ENCODE measurements at regions not wholly inside any gene's neighbourhood (a gene's known extent, or its start where the extent isn't known, plus 50 kb on each side); places are given as distances from the start of the nearest gene placed in this dataset.

- no peak for DNase-seq
These were observed 374.3 kb downstream of the EFNB2 start for GRCh38 chr13:106161146-106161545.

GRCh38 chr13:106159295-106160195 is 375.9 kb downstream of the EFNB2 start:
- no peak for DNase-seq

GRCh38 chr13:106156468-106156867 is 379.0 kb downstream of the EFNB2 start:
- no peak for DNase-seq

GRCh38 chr13:106155411-106155810 is 380.1 kb downstream of the EFNB2 start:
- DNase-seq, result no peak

GRCh38 chr13:106153876-106154275 is 381.6 kb downstream of the EFNB2 start:
- DNase-seq, result no peak

- DNase-seq, result no peak
These were observed 382.4 kb downstream of the EFNB2 start for GRCh38 chr13:106153041-106153440.

- DNase-seq, result no peak
These were observed 383.4 kb downstream of the EFNB2 start for GRCh38 chr13:106152047-106152446.

GRCh38 chr13:106151056-106151699 is 384.3 kb downstream of the EFNB2 start:
- no peak for DNase-seq

GRCh38 chr13:106145997-106146864 is 389.2 kb downstream of the EFNB2 start:
- DNase-seq, result no peak

- no peak for DNase-seq
These were observed 390.4 kb downstream of the EFNB2 start for GRCh38 chr13:106145070-106145469.

- DNase-seq, result no peak
These were observed 391.3 kb downstream of the EFNB2 start for GRCh38 chr13:106143930-106144709.

GRCh38 chr13:106143392-106143791 is 392.1 kb downstream of the EFNB2 start:
- no peak for DNase-seq

GRCh38 chr13:106140476-106140875 is 395.0 kb downstream of the EFNB2 start:
- no peak for DNase-seq

GRCh38 chr13:106139942-106140341 is 395.5 kb downstream of the EFNB2 start:
- DNase-seq, result no peak

- DNase-seq, result no peak
These were observed 396.1 kb downstream of the EFNB2 start for GRCh38 chr13:106139377-106139776.

- no peak for DNase-seq
These were observed 396.8 kb downstream of the EFNB2 start for GRCh38 chr13:106138620-106139019.

GRCh38 chr13:106133025-106133424 is 402.4 kb downstream of the EFNB2 start:
- no peak for DNase-seq

GRCh38 chr13:106132216-106132615 is 403.2 kb downstream of the EFNB2 start:
- no peak for DNase-seq

- no peak for DNase-seq
These were observed 405.5 kb downstream of the EFNB2 start for GRCh38 chr13:106129993-106130392.

GRCh38 chr13:106129273-106129672 is 406.2 kb downstream of the EFNB2 start:
- no peak for DNase-seq

- no peak for DNase-seq
These were observed 413.2 kb downstream of the EFNB2 start for GRCh38 chr13:106122234-106122633.

- DNase-seq, result no peak
These were observed 414.2 kb downstream of the EFNB2 start for GRCh38 chr13:106121173-106121754.
